ENCODE measurements at regions not wholly inside any gene's neighbourhood (a gene's known extent, or its start where the extent isn't known, plus 50 kb on each side); places are given as distances from the start of the nearest gene placed in this dataset.

- no peak overlapping the region for H3K4me3 ChIP-seq (ENCODE audit: low read length)
- no peak for TF ChIP-seq CTCF (IDR thresholded peaks at IDR 0.05; ENCODE audit: insufficient read depth, low read depth, low read length, missing control alignments)
- no peak for DNase-seq (ENCODE audit: low read depth)
Observed at GRCh38 chr10:130719448-130719752, 583.2 kb downstream of the GLRX3 start.

- TF ChIP-seq CTCF (IDR thresholded peaks at IDR 0.05; ENCODE audit: insufficient read depth, low read depth, low read length, missing control alignments): no peak
- DNase-seq (ENCODE audit: low read depth): no peak
- H3K4me3 ChIP-seq (ENCODE audit: low read length): no peak overlapping the region
Observed at GRCh38 chr10:130720235-130720634, 584.0 kb downstream of the GLRX3 start.

DNA sequence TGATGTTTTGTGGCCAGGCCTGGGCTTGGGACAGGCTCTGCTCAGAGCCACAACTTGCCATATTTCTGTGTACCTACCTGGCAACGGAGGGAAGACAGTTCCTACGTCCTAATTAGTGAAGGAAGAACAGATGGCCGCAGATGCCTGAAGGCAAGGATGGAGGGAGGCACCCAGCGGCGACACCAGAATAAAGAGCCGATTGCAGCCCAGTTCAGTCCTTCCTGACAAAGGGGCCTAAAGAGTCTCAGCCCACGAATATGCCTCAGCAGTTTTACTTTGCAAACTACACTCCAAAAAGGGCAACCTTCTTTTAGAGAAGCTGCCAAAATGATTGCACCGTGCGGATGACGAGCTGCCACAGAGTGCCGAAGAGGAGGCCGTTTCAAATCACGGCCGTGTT, 585.8 kb downstream of the GLRX3 start:
- H3K4me3 ChIP-seq (ENCODE audit: low read length): no peak overlapping the region
- TF ChIP-seq CTCF (IDR thresholded peaks at IDR 0.05; ENCODE audit: insufficient read depth, low read depth, low read length, missing control alignments): no peak
- no peak for DNase-seq (ENCODE audit: low read depth)

DNA sequence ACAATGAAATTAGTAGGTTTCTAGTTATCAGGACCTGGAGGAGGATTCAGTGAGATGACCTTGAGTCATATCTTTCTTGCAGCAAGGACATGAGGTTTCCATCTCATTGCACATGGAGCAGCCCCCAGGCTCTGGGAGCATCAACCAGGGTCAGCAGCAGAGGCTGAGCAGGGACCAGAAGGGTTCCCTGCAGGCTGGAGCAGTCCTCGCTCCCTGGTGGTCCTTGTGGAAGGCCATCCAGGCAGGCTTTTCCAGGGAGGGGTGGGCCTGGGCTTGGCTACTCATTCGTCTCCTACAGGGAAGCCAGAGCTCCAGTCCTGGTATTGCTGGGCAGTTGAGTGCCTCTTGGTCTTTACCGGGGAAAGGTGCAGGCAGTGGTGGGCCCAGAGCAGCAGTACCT, 587.5 kb downstream of the GLRX3 start:
- no peak for TF ChIP-seq CTCF (IDR thresholded peaks at IDR 0.05; ENCODE audit: insufficient read depth, low read depth, low read length, missing control alignments)
- no peak for DNase-seq (ENCODE audit: low read depth)
- H3K4me3 ChIP-seq (ENCODE audit: low read length): no peak overlapping the region

DNA sequence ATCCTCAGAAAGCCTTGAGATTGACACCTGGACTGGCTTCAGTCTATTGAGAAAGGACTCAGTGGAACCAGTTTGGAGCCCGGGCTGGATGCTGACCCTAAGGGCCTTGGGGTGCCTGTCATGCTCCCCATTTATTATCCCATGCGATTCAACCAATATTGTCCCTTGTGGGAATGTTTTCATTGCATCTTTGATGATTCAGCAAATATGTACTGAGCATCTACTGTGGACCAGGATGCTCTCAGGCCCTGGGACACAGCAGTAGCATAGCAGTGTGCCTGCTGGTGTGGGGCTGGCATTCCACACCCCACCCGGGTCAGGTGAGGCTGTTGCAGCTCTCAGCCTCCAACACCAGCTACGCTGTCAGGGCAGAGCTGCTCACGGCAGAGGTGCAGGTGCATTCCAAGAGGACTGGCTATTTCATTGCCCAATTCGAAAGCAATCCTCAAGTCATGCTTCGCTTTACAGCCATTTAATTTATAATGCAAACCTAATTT, 586.0 kb downstream of the TCERG1L start:
- no peak for DNase-seq (ENCODE audit: low read depth)
- no peak for TF ChIP-seq CTCF (IDR thresholded peaks at IDR 0.05; ENCODE audit: insufficient read depth, low read depth, low read length, missing control alignments)
- no peak overlapping the region for H3K4me3 ChIP-seq (ENCODE audit: low read length)

DNA sequence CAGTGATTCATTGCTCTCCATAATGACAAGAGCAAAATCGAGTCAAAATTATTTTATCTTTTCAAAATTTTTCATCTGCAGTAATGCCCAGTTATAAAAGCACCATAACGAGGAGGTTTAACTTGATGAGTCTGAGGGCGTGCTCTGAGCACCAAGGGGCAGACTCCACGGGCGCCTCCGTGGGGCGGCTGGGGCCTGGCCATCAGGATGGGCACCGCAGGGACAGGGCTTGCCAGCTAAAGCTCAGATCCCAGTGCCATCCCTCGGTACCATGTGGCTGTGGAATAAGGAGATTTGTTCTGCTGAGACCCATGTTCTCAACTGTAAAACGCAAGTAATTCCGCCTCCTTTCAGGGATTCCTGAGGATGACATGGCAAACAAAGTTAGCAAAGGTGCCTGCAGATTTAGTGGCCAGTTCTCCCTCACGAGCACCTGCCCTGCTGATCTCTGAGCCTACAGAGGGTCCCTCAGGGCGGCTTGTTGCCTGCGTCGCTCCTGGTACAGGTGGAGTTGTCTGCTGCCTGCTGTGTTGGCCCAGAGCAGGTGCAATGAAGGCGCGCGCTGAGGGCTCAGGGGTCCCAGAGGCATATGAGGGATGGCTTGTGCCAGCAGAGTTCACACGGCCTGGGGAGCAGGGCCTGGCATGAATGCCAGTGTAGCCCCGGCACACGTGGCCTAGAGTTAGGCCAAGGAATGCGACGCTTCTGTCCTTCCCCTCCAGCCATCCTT, 584.4 kb downstream of the TCERG1L start:
- no peak for DNase-seq (ENCODE audit: low read depth)
- no peak overlapping the region for H3K4me3 ChIP-seq (ENCODE audit: low read length)
- TF ChIP-seq CTCF (IDR thresholded peaks at IDR 0.05; ENCODE audit: insufficient read depth, low read depth, low read length, missing control alignments): no peak

Measured in epithelial cell of esophagus (primary cell).